GM21619 (cell line): ENCODE measurements at regions not wholly inside any gene's neighbourhood (a gene's known extent, or its start where the extent isn't known, plus 50 kb on each side); places are given as distances from the start of the nearest gene placed in this dataset.
A peak's percentile ranks its signal among the peaks of the same experiment; 100 is the strongest.

Experiments used
- ATAC-seq: cut with Tn5 transposase; IDR thresholded peaks from one replicate; pipeline ENCODE4 v1.9.1; 2021; ENCODE audit not compliant: unreplicated experiment

DNA sequence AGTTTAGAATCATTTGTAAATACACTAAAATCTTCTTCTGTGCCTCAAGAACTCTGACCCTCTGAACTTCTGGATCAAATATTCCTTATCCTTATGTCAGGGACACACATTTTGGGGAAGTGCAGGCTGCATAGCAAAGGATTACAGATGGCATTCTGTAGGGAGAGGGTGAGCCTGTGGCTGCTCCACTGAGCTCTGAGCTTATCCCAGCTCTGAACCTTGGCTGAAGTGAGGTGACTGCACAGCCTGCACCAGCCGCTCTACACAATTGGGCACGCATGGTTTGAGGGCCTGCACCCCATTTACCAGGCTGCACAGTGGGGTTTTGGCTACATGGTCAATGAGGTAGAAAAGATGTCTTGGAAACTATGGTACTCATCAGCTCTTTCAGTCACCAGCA, 251.6 kb downstream of the GALR1 start:
- ATAC-seq = no peak

DNA sequence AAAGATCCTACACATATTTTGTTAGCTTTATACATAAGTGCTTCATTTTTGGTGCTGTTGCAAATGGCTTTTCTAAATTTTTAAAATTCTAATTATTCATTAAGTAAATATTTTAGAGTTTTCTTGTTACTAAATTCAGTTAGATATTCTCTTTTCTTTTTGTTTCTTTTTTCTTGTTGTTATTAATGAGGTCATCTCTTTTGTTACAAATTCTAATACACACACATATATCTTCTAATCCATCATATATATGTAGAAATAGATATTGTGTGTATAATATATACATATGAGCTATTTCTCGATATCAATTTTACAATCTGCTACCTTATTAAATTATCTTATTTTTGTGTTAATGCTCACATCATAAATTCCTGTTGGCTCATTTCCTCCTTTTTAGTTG, 255.9 kb downstream of the GALR1 start:
- no peak for ATAC-seq

DNA sequence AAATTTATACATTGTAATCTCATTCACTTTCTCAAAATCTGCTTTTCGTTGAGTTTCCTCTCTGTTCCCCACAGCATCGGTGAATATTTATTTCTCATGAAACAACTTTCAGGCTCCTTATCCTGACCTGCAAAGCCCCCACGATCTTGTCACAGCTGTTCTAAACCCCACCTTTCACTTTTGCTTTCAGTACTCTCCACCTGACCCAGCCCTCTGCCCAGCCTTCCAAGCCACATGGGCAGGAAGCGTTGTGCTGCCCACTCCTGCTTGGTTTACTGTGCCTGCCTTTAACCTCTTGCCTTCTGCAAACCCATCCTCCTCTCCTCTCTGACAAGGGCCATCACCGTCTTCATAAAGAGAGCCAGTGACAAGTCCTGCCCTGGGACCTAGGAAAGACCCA, 262.5 kb downstream of the GALR1 start:
- ATAC-seq = no peak

DNA sequence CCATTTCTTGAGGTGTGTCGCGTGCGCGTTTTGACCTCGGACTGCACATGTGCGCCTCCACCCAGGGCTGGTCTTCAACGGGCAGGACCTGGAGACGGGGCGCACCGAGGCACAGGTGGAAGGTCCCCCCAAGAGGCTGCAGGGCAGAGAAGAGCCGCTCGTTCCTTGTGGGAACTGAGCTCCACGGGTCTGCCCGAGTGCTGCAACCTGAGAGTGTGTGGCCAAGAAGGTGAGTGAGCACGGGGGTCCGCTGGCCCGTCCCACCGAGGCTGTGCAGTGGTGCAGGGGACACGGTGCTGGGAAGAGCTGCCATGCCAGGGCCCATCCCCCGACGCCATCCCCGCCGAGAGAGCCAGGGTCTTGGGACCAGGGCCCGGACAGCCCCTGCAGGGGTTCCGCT, 268.3 kb downstream of the GALR1 start:
- ATAC-seq = no peak

DNA sequence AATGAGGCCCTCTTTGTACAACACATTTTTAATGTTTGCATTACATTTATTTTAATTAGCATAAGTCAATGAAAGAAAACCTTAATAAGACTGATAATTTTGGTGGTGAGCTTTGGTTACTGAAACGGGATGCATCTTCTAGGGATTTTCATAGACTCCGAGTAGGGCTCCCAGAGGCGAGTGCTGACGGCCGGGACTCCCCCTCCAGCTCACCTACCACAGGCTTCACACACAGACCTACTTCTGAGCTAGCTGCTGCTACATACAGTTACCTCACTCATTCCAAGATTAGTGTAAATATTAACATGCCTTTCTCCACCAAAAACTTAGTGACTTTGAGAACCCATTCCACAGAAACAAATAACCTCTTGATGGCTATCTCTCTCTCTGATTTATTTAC, 271.1 kb downstream of the GALR1 start:
- ATAC-seq = no peak

DNA sequence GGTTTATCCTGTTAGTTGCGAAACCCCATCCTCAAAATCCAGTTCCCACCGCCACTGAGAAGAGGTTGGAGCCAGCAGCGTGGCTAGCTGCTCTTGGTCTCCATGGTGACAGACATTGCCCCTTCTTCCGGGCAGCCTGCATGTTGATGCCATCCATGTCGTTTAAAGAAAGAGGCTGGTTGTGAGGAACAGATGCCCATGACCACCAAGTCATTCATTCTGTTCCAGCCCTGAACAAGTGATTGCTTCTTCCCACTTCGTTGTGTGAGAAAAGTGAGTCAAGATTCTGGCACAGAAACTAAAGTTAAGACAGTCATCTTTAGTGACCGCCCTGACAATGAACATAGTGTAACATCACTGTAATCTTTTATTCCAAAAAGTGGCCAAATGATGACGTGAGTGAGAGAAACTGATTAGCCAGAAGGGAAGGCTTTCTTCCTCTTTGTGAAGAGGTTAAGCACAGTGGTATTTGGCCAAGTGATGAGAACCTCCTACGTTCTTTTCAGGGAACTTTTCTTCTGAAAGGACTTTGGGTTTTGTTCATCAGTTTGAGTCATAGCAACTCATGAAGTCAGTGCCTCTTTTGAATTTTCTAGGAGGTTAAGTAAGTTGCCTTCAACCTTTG, 272.5 kb downstream of the GALR1 start:
- ATAC-seq = peak; percentile 54

DNA sequence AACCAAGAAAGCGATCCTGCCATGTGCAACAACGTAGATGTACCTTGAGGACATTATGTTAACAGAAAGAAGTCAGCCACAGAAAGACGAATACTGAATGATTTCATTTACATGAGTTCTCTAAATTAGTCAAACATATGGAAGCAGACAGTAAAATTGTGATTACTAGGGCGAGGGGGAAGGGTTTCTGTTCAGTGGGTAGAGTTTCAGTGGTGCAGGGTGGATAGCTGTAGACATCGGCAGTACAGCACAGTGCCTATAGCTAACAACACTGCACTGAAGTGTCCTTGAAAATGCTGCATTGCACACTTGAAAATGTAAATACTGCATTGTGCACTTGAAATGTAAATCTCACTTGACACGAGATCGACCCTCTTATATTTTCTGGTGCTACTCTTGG, 275.3 kb downstream of the GALR1 start:
- no peak for ATAC-seq

DNA sequence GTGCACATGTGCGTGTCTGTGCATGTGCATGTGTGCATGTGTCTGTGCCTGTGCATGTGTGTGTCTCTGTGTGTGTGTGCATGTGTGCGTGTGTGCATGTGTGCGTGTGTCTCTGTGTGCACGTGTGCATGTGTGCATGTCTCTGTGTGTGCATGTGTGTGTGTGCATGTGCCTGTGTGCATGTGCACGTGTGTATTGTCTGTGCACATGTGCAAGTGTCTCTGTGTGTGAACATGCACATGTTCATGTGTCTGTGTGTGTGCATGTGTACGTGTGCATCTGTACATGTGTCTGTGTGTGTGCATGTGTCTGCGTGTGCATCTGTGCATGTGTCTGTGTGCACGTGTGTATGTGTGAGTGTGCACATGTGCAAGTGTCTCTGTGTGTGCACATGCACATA, 277.3 kb downstream of the GALR1 start:
- no peak for ATAC-seq

DNA sequence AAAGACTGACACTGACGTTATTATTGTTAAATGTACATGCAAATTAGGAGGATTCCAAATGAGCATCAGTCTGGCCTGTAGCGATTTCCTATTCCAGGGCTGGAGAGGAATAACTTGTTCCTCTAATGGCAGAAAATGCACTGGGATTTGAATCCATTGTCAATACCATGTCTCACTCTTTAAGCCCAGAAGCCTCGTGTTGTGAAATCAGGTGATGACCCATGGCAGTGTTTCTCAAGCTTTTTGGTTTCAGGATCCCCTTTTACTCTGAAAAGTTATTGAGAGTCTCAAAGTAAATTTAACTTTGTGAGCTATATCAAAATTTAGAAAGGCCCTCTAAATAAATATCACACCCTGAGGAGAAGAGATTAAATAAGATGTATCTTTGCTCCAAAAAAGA, 279.2 kb downstream of the GALR1 start:
- no peak for ATAC-seq

DNA sequence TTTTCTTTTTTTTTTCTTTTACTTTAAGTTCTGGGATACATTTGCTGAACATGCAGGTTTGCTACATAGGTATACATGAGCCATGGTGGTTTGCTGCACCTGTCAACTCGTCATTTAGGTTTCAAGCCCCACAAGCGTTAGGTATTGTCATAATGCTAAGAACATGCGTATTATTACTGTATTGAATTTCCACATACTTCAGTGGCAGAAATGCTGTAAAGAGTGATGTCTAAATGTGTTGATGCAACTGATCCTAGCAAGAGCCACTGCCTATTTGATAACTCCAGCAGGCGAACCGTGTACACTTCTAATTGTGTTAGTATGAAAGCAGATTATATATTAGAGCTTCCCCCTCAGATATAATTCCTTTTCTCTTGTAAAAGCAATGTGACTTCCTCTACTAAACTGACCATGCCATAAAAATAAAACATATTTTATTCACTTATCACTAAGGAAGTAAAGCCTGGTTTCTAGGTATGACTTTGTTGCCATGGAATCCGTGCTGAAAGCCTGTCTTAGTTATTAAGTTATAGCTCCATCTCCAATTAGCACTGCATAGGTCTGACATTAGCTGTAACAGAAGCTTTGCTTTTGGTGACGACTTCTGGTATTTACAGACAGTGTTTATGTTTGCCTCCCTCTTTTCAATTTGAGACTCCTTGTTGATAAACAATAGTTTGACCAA, 280.0 kb downstream of the GALR1 start:
- no peak for ATAC-seq

DNA sequence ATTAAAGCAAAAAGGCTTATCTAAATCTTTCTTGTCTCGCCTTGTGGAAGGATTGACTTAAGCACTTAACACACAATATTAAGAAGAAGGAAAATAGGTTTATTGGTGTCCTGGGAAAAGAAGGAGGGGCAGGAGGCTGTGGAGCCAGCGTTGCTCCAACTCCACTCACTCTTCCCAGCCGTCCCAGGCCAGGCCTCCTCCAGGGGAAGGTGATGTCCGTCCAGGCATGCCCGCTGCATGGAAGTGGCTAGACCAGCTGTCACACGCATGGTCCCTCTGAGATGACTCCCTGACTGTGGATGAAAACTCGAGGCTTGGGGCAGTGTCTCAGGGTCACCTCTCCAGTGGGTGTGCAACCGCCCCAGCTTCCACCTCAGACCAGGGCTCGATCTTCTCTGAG, 281.1 kb downstream of the GALR1 start:
- no peak for ATAC-seq

DNA sequence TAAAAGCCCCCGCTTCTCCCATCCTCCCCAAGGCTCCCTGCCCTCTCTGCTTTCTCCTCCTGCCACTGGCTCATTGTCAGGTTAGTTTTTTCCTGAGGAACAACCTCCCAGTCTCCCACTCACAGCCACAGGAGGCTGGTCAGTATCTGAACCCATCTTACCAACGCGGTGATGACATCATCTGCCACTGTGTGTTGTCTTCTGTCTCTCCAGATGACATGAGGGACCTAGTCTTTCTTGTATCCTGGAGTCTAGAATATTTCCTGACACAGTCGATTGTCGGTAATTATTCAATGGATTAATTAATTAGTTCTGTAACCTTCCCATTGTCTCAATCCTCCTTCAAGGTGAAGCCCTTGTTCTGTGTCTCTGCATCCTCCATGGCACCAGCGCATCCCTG, 290.2 kb downstream of the GALR1 start:
- ATAC-seq = no peak

DNA sequence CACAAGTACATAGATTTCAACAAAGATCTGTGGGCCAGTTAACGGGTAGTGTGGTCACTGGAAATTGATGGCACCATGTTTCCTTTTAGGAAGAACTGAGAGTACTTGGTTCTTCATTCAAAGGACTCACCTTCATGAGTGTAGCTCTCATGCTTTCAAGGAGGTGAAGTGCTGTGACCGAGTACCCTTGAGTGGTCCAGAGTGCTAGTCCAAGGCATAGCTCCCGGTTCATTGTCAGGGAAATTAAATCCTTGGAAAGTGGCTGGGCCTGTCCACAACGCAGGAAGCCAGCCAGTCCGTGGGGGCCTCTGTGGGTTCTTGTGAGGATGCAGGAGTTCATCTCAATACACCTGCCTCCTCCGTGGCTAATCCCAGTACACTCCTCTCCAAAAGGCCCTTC, 295.1 kb downstream of the GALR1 start:
- no peak for ATAC-seq

DNA sequence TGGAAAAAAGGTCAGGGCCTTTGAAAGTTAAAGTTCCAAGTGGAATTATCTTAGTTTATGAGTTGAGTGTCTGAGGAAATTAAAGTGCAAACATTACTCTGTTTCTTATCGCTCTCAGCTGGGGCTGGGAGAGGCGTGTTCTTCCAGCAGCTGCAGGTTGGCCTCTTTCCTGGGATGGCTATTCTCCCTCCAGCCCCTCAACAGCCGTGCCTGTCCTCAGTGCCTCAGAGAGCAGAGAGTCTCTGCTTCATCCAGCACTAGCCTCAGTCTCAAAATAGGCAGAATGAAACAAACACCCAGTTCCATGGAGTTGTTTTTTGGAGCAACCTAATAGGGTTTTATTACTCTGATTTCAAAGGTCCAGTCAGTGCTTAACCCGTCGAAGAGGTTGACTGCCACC, 298.1 kb downstream of the GALR1 start:
- ATAC-seq = no peak

DNA sequence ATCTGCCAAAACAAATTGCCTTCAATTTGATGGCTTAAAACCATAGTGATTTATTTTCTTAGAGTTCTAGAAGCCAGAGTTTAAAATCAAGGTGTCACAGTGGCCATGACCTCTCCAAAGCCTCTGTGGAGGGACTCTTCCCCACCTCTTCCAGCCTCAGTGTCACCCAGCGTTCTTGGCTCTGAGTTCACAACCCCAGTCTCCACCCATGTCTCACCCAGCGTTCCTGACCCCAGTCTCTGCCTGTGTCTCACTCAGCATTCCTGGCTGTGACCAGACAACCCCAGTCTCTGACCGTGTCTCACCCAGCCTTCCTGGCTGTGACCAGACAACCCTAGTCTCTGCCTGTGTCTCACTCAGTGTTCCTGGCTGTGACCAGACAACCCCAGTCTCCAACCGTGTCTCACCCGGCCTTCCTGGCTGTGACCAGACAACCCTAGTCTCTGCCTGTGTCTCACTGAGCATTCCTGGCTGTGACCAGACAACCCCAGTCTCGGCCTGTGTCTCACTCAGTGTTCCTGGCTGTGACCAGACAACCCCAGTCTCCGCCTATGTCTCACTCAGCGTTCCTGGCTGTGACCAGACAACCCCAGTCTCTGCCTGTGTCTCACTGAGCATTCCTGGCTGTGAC, 299.3 kb downstream of the GALR1 start:
- ATAC-seq = no peak

DNA sequence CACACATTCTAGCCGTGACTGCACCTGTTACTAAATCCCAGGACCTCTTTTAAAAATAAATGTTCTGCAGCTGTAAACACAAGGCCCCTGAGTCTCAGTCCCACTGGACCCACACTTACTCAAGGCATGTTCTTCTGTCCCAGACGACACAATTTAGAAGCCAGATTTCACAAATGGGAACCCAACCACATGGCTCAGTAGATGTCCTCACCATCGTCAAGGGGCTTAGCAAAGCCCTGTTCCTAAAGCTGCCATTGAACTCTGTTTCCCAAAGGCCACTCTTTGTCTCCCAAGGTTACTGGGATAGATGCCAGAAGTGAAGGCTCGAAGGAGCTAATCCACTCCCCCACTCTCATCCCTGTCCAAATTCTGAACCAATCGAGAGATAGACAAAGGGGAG, 301.0 kb downstream of the GALR1 start:
- ATAC-seq = no peak

DNA sequence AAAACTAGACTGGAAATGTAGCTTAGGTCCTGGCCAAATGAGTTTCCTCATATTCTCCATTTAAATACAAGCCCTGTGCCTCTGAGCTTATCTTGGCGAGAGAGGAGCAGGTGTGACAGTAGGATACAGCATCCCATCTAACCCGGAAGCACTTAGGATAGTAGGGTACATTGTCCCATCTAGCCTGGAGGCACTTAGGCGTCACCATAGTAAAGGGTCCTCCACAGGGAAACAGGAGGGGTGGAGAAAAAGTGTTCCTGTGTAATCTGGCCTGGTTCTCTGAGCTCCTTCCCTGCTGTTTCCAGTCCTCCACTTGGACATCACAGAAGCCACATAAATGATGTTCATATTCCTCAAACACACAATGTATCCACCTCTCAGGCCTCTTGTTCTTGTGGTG, 301.4 kb downstream of the GALR1 start:
- no peak for ATAC-seq

DNA sequence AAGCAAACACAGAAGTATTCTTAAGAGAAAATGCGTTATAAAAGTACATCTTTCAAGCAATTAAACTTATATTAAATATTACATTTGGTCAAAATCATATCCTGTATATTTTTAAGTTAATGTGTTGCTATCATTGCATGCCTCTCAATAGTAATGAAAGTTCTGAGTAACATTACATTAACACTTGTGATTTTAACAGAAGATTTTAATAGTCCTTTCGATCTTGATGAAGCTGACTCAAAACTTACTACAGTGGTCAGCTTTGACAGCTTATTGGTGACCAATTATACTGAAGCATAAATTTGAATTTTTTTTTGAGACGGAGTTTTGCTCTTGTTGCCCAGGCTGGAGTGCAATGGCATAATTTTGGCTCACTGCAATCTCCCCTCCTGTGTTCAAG, 303.3 kb downstream of the GALR1 start:
- ATAC-seq = no peak

DNA sequence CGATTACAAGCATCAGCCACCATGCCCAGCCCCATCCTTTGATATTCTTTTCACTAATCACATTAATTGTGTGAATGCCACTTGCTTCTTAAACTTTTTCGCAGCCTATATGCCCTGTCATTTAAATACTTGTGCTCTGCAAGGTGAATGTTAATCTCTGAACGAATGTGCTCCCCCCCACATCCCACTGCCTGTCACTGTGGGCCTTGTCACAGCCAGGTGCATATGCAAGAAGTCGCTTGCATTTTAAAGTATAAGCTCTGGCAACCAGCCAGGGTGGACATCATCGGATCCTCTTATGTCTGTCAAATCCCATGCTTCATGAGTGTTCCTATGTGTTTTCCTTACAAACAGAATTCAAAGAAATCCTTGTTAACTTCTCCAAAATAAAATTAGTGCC, 304.4 kb downstream of the GALR1 start:
- ATAC-seq = no peak

DNA sequence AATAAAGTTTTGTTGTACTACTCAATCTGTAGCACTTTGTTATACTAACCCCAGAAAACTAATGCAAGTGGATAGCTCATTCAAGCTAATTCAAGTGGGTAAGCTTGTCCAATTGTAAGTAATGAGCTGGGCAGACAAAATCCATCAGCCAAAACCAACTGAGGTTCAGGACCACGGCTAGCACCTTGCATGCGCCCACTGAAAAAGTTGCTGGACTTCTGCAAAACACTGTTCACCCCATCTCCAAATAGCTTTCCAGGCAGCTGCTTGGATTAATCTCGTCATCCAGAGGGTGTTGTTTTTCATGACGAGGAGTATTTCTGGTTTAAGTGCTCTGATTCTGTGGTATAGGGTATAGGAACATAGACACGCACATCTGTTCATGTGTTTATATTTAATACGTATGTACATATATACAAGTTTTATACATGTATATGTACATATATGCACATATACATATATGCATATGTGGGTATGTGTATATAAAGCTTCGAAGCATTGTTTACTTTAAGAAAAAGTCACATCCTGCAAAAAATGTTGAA, 307.5 kb downstream of the GALR1 start:
- no peak for ATAC-seq

DNA sequence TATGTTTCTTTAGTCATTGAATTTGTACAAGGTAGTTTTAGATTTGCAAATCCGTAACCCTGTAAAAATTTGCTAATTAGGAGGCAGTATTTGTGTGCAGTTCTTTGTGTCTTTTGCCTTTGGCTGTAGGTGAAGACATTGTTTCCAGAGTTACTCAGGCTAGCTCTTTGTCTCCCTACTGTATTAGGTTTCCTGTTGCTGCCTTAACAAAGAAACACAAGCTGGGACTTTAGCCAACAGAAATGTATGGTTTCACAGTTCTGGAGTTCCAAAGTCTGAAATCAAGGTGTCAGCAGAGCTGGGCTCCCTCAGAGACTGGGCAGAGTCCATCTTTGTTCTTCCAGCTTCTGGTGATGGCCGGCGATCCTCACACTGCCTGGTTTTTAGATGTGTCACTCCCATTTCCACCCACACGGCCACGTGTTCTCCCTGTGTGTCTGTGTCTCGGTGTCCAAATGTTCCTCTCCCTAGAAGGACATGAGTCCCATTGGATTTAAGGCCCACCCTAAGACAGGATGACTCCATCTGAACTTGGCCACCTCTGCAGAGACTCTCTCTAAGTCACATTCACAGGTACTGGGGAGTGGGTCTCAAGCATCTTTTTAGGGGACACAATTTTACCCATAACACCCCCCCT, 309.7 kb downstream of the GALR1 start:
- ATAC-seq = no peak
